Adrenal gland (tissue), 5 donors: ENCODE measurements at regions not wholly inside any gene's neighbourhood (a gene's known extent, or its start where the extent isn't known, plus 50 kb on each side); places are given as distances from the start of the nearest gene placed in this dataset.
"Not testable (repeated sequence)": the region's sequence is repeated elsewhere in the genome, so short reads cannot be mapped to it uniquely, and the experiment has no call there.

Experiments used
- CTCF ChIP-seq, 6 experiments: fragments of 450-650 bp in 4 of 6; fragments of 200-600 bp in 2 of 6; sonication (generic) in 1 of 6; IDR thresholded peaks; 1 replicate in 5 of 6; 2 replicates in 1 of 6; pipeline versions ENCODE4 v1.5.1 to v1.8.0; 2016 to 2021; ENCODE audit warnings: antibody characterized with exemption in 6 of 6, mild to moderate bottlenecking in 2 of 6, moderate library complexity in 1 of 6
- POLR2A ChIP-seq, 2 donors: fragments of 450-650 bp; IDR thresholded peaks; one replicate each; pipeline ENCODE4 v1.6.1; 2017; ENCODE audit warnings: antibody characterized with exemption in 2 of 2, mild to moderate bottlenecking in 2 of 2, moderate library complexity in 1 of 2
- donor health status: DM: no; HTN: no; CAD: no.

- TF ChIP-seq CTCF, POLR2A (IDR thresholded peaks at IDR 0.05): not testable (repeated sequence)
Measured at GRCh38 chr4:52157071-52157470, 106.0 kb downstream of the SPATA18 start.
